Type B pancreatic cell (in vitro differentiated cells): ENCODE measurements at regions not wholly inside any gene's neighbourhood (a gene's known extent, or its start where the extent isn't known, plus 50 kb on each side); places are given as distances from the start of the nearest gene placed in this dataset.

Experiments
- DNase-seq: peaks from one replicate; pipeline ENCODE4 v3.0.0; 2021; ENCODE audit warnings: mixed read lengths; ENCODE audit not compliant: unreplicated experiment; ENCODE audit errors: extremely low spot score
- H3K27ac Mint-ChIP-seq: 2 replicates; pipeline ENCODE4 v1.8.0; 2021; ENCODE audit warnings: mild to moderate bottlenecking, mixed read lengths
- H3K27me3 Mint-ChIP-seq: 2 replicates; pipeline ENCODE4 v1.8.0; 2021; ENCODE audit warnings: mixed read lengths
- H3K36me3 Mint-ChIP-seq: 2 replicates; pipeline ENCODE4 v1.8.0; 2021; ENCODE audit warnings: mixed read lengths
- H3K4me1 Mint-ChIP-seq: one replicate; pipeline ENCODE4 v1.8.0; 2021; ENCODE audit warnings: mixed read lengths; ENCODE audit not compliant: unreplicated experiment
- H3K4me3 Mint-ChIP-seq: 2 replicates; pipeline ENCODE4 v1.8.0; 2021; ENCODE audit warnings: mild to moderate bottlenecking, mixed read lengths
- H3K9me3 Mint-ChIP-seq: 2 replicates; pipeline ENCODE4 v1.8.0; 2021; ENCODE audit warnings: mixed read lengths
- CTCF ChIP-seq: fragments of 200-600 bp; sonication (generic); conservative IDR thresholded peaks from 2 replicates; pipeline ENCODE4 v1.5.0; 2021; ENCODE audit warnings: antibody characterized with exemption, mild to moderate bottlenecking

GRCh38 chr12:116478243-116478773, 80.9 kb upstream of the MAP1LC3B2 start:
- no peak overlapping the region for H3K4me3 Mint-ChIP-seq
- TF ChIP-seq CTCF: no peak
- no peaks in the 10 kb centered on the region for H3K4me1 Mint-ChIP-seq
- H3K27ac Mint-ChIP-seq: no peak overlapping the region
- peaks cover 12% of the 10 kb centered on the region for H3K9me3 Mint-ChIP-seq
- no peaks in the 10 kb centered on the region for H3K36me3 Mint-ChIP-seq
- H3K27me3 Mint-ChIP-seq: peaks cover 9% of the 10 kb centered on the region
- DNase-seq: no peak

GRCh38 chr12:116480210-116480810, 78.9 kb upstream of the MAP1LC3B2 start:
- Mint-ChIP-seq H3K9me3 (peaks cover 12% of the 10 kb centered on the region), H3K27me3 (peaks cover 9% of the 10 kb centered on the region), H3K36me3 (no peaks in the 10 kb centered on the region), H3K4me1 (no peaks in the 10 kb centered on the region), H3K4me3 (no peak overlapping the region), H3K27ac (no peak overlapping the region)
- no peak for DNase-seq
- no peak for TF ChIP-seq CTCF

GRCh38 chr12:116481726-116482125, 77.5 kb upstream of the MAP1LC3B2 start:
- no peaks in the 10 kb centered on the region for H3K36me3 Mint-ChIP-seq
- TF ChIP-seq CTCF: no peak
- no peak for DNase-seq
- H3K4me3 Mint-ChIP-seq: no peak overlapping the region
- H3K27ac Mint-ChIP-seq: no peak overlapping the region
- peaks cover 9% of the 10 kb centered on the region for H3K27me3 Mint-ChIP-seq
- H3K4me1 Mint-ChIP-seq: no peaks in the 10 kb centered on the region
- H3K9me3 Mint-ChIP-seq: peaks cover under 1% of the 10 kb centered on the region

- H3K4me3 Mint-ChIP-seq: no peak overlapping the region
- no peaks in the 10 kb centered on the region for H3K4me1 Mint-ChIP-seq
- peaks cover 9% of the 10 kb centered on the region for H3K27me3 Mint-ChIP-seq
- H3K36me3 Mint-ChIP-seq: no peaks in the 10 kb centered on the region
- no peak for TF ChIP-seq CTCF
- no peak for DNase-seq
- H3K27ac Mint-ChIP-seq: no peak overlapping the region
- no peaks in the 10 kb centered on the region for H3K9me3 Mint-ChIP-seq
Measured at GRCh38 chr12:116482179-116482578, 77.0 kb upstream of the MAP1LC3B2 start.

GRCh38 chr12:116482859-116483258, 76.3 kb upstream of the MAP1LC3B2 start:
- H3K36me3 Mint-ChIP-seq: no peaks in the 10 kb centered on the region
- peaks cover 9% of the 10 kb centered on the region for H3K27me3 Mint-ChIP-seq
- DNase-seq: no peak
- no peak overlapping the region for H3K27ac Mint-ChIP-seq
- H3K9me3 Mint-ChIP-seq: peaks cover 2% of the 10 kb centered on the region
- no peak overlapping the region for H3K4me3 Mint-ChIP-seq
- H3K4me1 Mint-ChIP-seq: no peaks in the 10 kb centered on the region
- no peak for TF ChIP-seq CTCF
